KMS-11 (cell line): ENCODE measurements at regions not wholly inside any gene's neighbourhood (a gene's known extent, or its start where the extent isn't known, plus 50 kb on each side); places are given as distances from the start of the nearest gene placed in this dataset.

Experiments
- H2AFZ ChIP-seq: fragments of 200-600 bp; sonication (generic); 2 replicates; pipeline ENCODE4 v1.6.1; 2016; ENCODE audit warnings: antibody characterized with exemption, mixed run types, low read depth
- H3K27ac ChIP-seq: fragments of 200-600 bp; sonication (generic); 2 replicates; pipeline ENCODE4 v1.6.1; 2016; ENCODE audit warnings: mild to moderate bottlenecking, mixed run types
- H3K27me3 ChIP-seq: fragments of 200-600 bp; sonication (generic); 2 replicates; pipeline ENCODE4 v1.6.1; 2017; ENCODE audit warnings: mild to moderate bottlenecking, low read depth, mixed run types, moderate library complexity; ENCODE audit not compliant: insufficient read depth
- H3K36me3 ChIP-seq: fragments of 200-600 bp; sonication (generic); 2 replicates; pipeline ENCODE4 v1.6.1; 2017; ENCODE audit warnings: mild to moderate bottlenecking, mixed run types; ENCODE audit not compliant: insufficient read depth
- H3K4me1 ChIP-seq: fragments of 200-600 bp; sonication (generic); 2 replicates; pipeline ENCODE4 v1.6.1; 2016; ENCODE audit warnings: mild to moderate bottlenecking, low read depth, mixed run types; ENCODE audit not compliant: poor library complexity, severe bottlenecking
- H3K4me2 ChIP-seq: fragments of 200-600 bp; sonication (generic); 2 replicates; pipeline ENCODE4 v1.7.0; 2016; ENCODE audit warnings: mild to moderate bottlenecking, mixed run types
- H3K4me3 ChIP-seq: fragments of 200-600 bp; sonication (generic); IDR thresholded peaks from 2 replicates; pipeline ENCODE4 v1.6.1; 2017; ENCODE audit warnings: low read depth, low read length, mixed read lengths; ENCODE audit not compliant: insufficient read depth
- H3K79me2 ChIP-seq: fragments of 200-600 bp; sonication (generic); 2 replicates; pipeline ENCODE4 v1.6.1; 2016; ENCODE audit warnings: low read depth, mixed run types; ENCODE audit not compliant: insufficient read depth
- H3K9ac ChIP-seq: fragments of 200-600 bp; sonication (generic); 2 replicates; pipeline ENCODE4 v1.6.1; 2016; ENCODE audit warnings: mild to moderate bottlenecking, mixed run types
- H4K20me1 ChIP-seq: fragments of 200-600 bp; sonication (generic); 2 replicates; pipeline ENCODE4 v1.6.1; 2016; ENCODE audit warnings: mild to moderate bottlenecking, mixed run types; ENCODE audit not compliant: insufficient read depth
- CTCF ChIP-seq: fragments of 200-600 bp; sonication (generic); conservative IDR thresholded peaks from 2 replicates; pipeline ENCODE4 v1.6.1; 2017; ENCODE audit warnings: low read depth, mild to moderate bottlenecking, antibody characterized with exemption, low read length, moderate library complexity, mixed read lengths

GRCh38 chr1:4937876-4938534, 283.6 kb downstream of the AJAP1 start:
- Histone ChIP-seq H4K20me1 (no peaks in the 10 kb centered on the region), H3K27me3 (peaks cover 2% of the 10 kb centered on the region; the same call in 1 of the 2 replicates), H3K4me2 (no peak overlapping the region), H2AFZ (no peak overlapping the region), H3K27ac (no peak overlapping the region), H3K36me3 (no peaks in the 10 kb centered on the region), H3K9ac (no peak overlapping the region), H3K79me2 (no peaks in the 10 kb centered on the region), H3K4me3 (no peak overlapping the region), H3K4me1 (no peaks in the 10 kb centered on the region)
- no peak for TF ChIP-seq CTCF

DNA sequence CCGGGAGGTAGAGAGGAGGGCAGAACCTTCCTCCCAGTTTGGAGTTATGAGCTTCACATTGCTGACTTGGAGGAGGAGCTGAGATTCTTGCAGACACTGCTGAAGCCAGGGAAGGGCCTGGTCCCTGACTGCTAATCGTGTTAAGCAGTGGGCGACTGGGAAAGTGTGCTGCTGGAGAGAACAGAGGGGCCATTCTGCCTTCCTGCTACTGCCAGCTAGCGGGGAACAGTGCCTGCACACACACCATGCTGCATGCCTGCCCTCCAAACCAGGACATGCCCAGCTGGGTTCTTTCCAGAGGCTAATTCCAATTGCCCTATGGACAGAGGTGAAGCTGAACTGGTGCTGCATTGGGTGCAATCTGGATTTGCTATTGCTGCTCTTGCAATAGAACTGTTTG, 281.4 kb downstream of the AJAP1 start:
- H3K27me3 ChIP-seq, result peaks cover 2% of the 10 kb centered on the region; the same call in 1 of the 2 replicates
- H4K20me1 ChIP-seq, result no peaks in the 10 kb centered on the region
- H3K79me2 ChIP-seq, result no peaks in the 10 kb centered on the region
- no peak overlapping the region for H3K4me3 ChIP-seq
- H3K4me1 ChIP-seq, result no peaks in the 10 kb centered on the region
- H3K9ac ChIP-seq, result no peak overlapping the region
- no peaks in the 10 kb centered on the region for H3K36me3 ChIP-seq
- H3K27ac ChIP-seq, result no peak overlapping the region
- no peak overlapping the region for H2AFZ ChIP-seq
- TF ChIP-seq CTCF, result no peak
- H3K4me2 ChIP-seq, result no peak overlapping the region

DNA sequence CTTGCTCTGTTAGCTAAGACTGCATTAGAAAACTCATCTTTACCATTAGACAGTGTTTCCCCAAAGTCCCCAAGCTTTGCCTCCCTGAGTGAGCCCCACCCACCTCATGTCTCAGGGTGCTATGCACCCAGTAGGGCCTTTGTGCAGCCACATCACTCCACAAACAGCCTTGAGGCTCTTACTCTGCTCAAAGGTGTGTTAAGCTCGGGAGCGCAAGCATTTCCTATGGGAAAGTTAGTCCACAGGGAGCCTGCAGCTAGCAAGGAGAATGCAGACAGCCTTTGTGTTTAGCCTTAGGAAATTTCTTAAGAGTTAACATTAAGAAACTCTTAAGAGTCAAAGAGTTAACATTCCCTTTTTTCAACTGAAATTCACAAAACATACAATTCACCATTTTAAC, 278.8 kb downstream of the AJAP1 start:
- Histone ChIP-seq H3K4me1 (no peaks in the 10 kb centered on the region), H4K20me1 (no peaks in the 10 kb centered on the region), H3K36me3 (no peaks in the 10 kb centered on the region), H3K4me2 (no peak overlapping the region), H3K9ac (no peak overlapping the region), H3K27ac (no peak overlapping the region), H2AFZ (no peak overlapping the region), H3K27me3 (no peaks in the 10 kb centered on the region), H3K79me2 (no peaks in the 10 kb centered on the region), H3K4me3 (no peak overlapping the region)
- TF ChIP-seq CTCF, result no peak

- Histone ChIP-seq H4K20me1 (no peaks in the 10 kb centered on the region), H3K4me2 (no peak overlapping the region), H3K27ac (no peak overlapping the region), H3K4me1 (no peaks in the 10 kb centered on the region), H3K9ac (no peak overlapping the region), H3K4me3 (no peak overlapping the region), H3K79me2 (no peaks in the 10 kb centered on the region), H2AFZ (no peak overlapping the region), H3K27me3 (no peaks in the 10 kb centered on the region), H3K36me3 (no peaks in the 10 kb centered on the region)
- no peak for TF ChIP-seq CTCF
These were observed 278.1 kb downstream of the AJAP1 start for GRCh38 chr1:4932311-4933030.
